Activated B cell treated with CpG ODN at 0.5 μM for 24 hours (primary cell): ENCODE measurements at regions not wholly inside any gene's neighbourhood (a gene's known extent, or its start where the extent isn't known, plus 50 kb on each side); places are given as distances from the start of the nearest gene placed in this dataset.

ENCODE experiments used
- ATAC-seq: fragments of 200-7000 bp; cut with Tn5 transposase; one replicate; pipeline ENCODE4 v1.10.0; 2021; ENCODE audit warnings: low read depth, mild to moderate bottlenecking, moderate library complexity
- CTCF ChIA-PET: fragments of 350-600 bp; sonication (Branson Sonifier 250); formaldehyde crosslinking; loops from one replicate; lab custom pipeline; 2021; ENCODE audit warnings: antibody characterized with exemption; lab: Charles Lee
- POLR2A ChIA-PET: fragments of 350-600 bp; sonication (Branson Sonifier 250); formaldehyde crosslinking; loops from one replicate; lab custom pipeline; 2021; ENCODE audit warnings: antibody characterized with exemption; lab: Charles Lee
- DNase-seq: peaks from one replicate; pipeline ENCODE4 v3.0.0; 2022
- H3K27ac Mint-ChIP-seq: one replicate; pipeline ENCODE4 v1.8.0; 2020; ENCODE audit warnings: mixed read lengths
- H3K27me3 Mint-ChIP-seq: one replicate; pipeline ENCODE4 v1.8.0; 2021; ENCODE audit warnings: mixed read lengths
- H3K36me3 Mint-ChIP-seq: one replicate; pipeline ENCODE4 v1.8.0; 2021; ENCODE audit warnings: low read depth, mixed read lengths
- H3K4me1 Mint-ChIP-seq: one replicate; pipeline ENCODE4 v1.8.0; 2021; ENCODE audit warnings: mixed read lengths
- H3K4me3 Mint-ChIP-seq: one replicate; pipeline ENCODE4 v1.8.0; 2020; ENCODE audit warnings: mild to moderate bottlenecking, mixed read lengths
- H3K9me3 Mint-ChIP-seq: one replicate; pipeline ENCODE4 v1.8.0; 2020; ENCODE audit warnings: mixed read lengths
- intact Hi-C: fragments of 100-400 bp; cut with micrococcal nuclease; formaldehyde crosslinking; loops from one replicate; pipeline ENCODE4 v1.15.1; 2024
- TF ChIP-seq, protein P1 (sequence below): fragments of 200-600 bp; IDR thresholded peaks from one replicate; pipeline ENCODE4 v1.8.0; 2022; ENCODE audit warnings: antibody characterized with exemption, mild to moderate bottlenecking

DNA sequence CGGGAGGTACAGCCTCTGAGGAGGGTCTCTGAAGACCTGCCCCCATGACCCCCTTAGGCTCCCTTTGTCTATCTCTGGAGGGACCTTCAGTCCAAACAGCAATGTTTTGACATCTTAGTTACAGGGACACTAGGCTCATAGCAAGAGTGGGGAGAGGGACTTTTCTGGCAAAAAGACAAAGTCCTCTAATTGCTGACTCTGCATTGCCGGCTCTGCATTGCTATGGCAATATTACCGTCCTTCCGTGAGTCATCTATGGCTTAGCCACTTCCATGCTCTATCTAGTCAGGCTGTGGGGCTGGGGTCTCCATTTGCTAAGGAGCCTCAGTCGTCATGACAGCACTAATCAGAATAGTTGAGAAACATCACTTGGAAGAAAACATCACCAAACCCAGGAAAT lies 952.6 kb downstream of the KCNMA1 start:
- ATAC-seq, result no peak

DNA sequence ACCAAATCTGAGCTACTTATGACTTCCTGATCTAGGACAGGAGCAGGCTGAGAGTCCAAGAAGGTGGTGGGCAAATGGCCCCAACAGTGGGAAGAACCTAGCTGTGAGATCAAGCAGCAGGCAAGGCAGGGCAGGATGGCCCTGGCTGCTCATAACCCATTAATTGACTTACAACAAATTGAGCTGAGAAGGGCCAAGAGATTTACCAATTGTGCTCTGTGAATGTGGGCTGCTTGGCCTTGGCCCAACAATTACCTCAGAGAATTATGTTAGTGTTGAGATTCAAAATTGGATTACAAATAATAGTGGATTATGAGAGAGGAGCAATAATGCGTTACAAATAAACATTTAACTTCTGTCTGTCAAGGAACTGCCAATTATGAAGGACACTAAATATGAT lies 956.5 kb downstream of the KCNMA1 start:
- intact Hi-C loops, result no loop called here
- ATAC-seq, result no peak
- TF ChIP-seq, protein P1, sequence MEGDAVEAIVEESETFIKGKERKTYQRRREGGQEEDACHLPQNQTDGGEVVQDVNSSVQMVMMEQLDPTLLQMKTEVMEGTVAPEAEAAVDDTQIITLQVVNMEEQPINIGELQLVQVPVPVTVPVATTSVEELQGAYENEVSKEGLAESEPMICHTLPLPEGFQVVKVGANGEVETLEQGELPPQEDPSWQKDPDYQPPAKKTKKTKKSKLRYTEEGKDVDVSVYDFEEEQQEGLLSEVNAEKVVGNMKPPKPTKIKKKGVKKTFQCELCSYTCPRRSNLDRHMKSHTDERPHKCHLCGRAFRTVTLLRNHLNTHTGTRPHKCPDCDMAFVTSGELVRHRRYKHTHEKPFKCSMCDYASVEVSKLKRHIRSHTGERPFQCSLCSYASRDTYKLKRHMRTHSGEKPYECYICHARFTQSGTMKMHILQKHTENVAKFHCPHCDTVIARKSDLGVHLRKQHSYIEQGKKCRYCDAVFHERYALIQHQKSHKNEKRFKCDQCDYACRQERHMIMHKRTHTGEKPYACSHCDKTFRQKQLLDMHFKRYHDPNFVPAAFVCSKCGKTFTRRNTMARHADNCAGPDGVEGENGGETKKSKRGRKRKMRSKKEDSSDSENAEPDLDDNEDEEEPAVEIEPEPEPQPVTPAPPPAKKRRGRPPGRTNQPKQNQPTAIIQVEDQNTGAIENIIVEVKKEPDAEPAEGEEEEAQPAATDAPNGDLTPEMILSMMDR, result no peak
- Mint-ChIP-seq H3K36me3 (no peaks in the 10 kb centered on the region), H3K27me3 (no peaks in the 10 kb centered on the region), H3K4me1 (no peaks in the 10 kb centered on the region), H3K4me3 (no peak overlapping the region), H3K9me3 (no peaks in the 10 kb centered on the region), H3K27ac (no peak overlapping the region)
- DNase-seq, result no peak
- ChIA-PET CTCF (no interaction called here), POLR2A (no interaction called here)

More for the DNA sequence above, 952.6 kb downstream of the KCNMA1 start:
- TF ChIP-seq, protein P1, result no peak
- Mint-ChIP-seq H3K27ac (no peak overlapping the region), H3K4me3 (no peak overlapping the region), H3K4me1 (no peaks in the 10 kb centered on the region), H3K9me3 (peaks cover 3% of the 10 kb centered on the region), H3K27me3 (no peaks in the 10 kb centered on the region), H3K36me3 (no peaks in the 10 kb centered on the region)
- CTCF ChIA-PET, result no interaction called here
- POLR2A ChIA-PET, result no interaction called here
- DNase-seq, result no peak
- intact Hi-C loops, result no loop called here

DNA sequence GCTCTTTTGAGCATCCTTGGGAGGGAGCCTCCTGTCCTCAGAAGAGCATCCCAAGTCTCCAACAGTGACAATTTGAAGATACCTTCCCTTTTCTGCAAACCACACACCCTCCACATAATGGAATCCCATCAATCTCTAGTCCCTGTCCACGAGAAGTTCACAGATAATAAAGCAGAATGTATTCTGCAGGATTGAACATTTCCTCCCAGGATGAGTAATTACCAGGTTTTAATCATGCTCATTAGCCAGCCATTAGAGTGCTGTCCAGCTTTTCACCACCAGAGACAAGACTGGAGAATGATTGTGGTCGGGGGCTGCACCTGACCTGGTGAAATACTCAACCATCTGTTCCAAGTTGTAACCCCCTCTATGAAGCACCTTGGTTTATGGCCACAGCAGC lies 958.6 kb downstream of the KCNMA1 start:
- H3K36me3 Mint-ChIP-seq, result no peaks in the 10 kb centered on the region
- TF ChIP-seq, protein P1, result no peak
- H3K27me3 Mint-ChIP-seq, result no peaks in the 10 kb centered on the region
- H3K9me3 Mint-ChIP-seq, result no peaks in the 10 kb centered on the region
- no peak overlapping the region for H3K4me3 Mint-ChIP-seq
- ChIA-PET POLR2A (no interaction called here), CTCF (no interaction called here)
- no peak overlapping the region for H3K27ac Mint-ChIP-seq
- H3K4me1 Mint-ChIP-seq, result no peaks in the 10 kb centered on the region
- ATAC-seq, result no peak
- intact Hi-C loops, result no loop called here
- DNase-seq, result no peak

DNA sequence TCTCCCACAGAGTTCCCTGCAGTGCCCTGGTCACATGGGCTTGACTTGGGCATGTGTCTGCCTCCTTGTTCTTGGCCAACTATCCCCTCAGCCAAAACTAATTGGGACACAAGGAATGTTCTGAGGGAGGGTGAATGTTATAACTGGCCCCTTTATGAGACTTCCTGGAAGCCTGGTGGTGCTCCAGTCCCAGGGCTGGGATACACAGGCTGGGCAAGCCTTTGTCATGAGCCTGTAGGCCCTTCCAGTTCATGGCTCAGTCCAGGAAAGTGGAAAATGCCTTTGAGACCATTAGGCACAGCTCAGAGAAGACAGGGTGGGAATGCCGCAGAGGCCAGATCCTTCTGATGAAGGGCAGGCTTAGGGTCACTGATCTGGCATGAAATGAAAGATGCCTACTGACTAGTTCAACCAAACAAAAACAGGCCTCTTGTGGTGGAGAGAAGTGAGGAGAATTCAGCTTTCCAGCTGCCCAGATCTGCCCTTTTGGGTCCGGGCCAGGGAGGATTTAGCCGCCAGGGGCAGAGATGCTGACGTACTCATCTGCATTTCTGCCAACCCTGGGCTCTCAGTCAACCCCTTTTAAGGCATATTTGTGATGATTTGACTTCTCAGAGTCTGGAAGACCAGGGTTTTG lies 961.5 kb downstream of the KCNMA1 start:
- no peak for DNase-seq
- intact Hi-C loops, result no loop called here
- no peaks in the 10 kb centered on the region for H3K27me3 Mint-ChIP-seq
- H3K36me3 Mint-ChIP-seq, result no peaks in the 10 kb centered on the region
- ATAC-seq, result no peak
- CTCF ChIA-PET, result no interaction called here
- no peak overlapping the region for H3K27ac Mint-ChIP-seq
- POLR2A ChIA-PET, result no interaction called here
- H3K9me3 Mint-ChIP-seq, result no peaks in the 10 kb centered on the region
- TF ChIP-seq, protein P1, result no peak
- no peaks in the 10 kb centered on the region for H3K4me1 Mint-ChIP-seq
- no peak overlapping the region for H3K4me3 Mint-ChIP-seq

DNA sequence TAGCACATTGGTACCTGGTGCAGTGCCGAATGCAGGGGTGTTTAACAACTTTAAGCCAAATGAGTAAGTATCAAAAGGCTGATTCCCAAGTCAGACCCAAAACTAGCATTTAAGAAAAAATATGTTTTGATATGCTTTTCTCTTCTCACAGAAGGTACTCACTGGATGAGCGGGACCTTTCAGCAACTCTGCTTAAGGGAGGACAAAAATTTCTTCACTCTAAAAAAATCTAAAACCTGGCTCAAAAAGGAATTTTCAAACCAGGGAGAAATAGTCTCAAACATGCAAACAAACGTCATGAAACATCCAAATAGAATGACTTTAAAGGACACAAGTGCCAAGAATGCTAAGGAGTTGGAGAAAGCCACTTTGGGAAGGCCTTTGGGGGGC lies 962.1 kb downstream of the KCNMA1 start:
- intact Hi-C loops, result no loop called here
- no peak overlapping the region for H3K27ac Mint-ChIP-seq
- ATAC-seq (no peak), DNase-seq (no peak)
- no peaks in the 10 kb centered on the region for H3K36me3 Mint-ChIP-seq
- no peaks in the 10 kb centered on the region for H3K4me1 Mint-ChIP-seq
- TF ChIP-seq, protein P1, result no peak
- no peak overlapping the region for H3K4me3 Mint-ChIP-seq
- ChIA-PET CTCF (no interaction called here), POLR2A (no interaction called here)
- no peaks in the 10 kb centered on the region for H3K27me3 Mint-ChIP-seq
- no peaks in the 10 kb centered on the region for H3K9me3 Mint-ChIP-seq
